BLaER1 (cell line): ENCODE measurements at regions not wholly inside any gene's neighbourhood (a gene's known extent, or its start where the extent isn't known, plus 50 kb on each side); places are given as distances from the start of the nearest gene placed in this dataset.
"Not testable (repeated sequence)": the region's sequence is repeated elsewhere in the genome, so short reads cannot be mapped to it uniquely, and the experiment has no call there.

ENCODE experiments used
- H3K27ac ChIP-seq: shearing (Covaris generic); formaldehyde crosslinking; 2 replicates; pipeline ENCODE4 v1.8.1; 2022
- H3K27me3 ChIP-seq: shearing (Covaris generic); formaldehyde crosslinking; 2 replicates; pipeline ENCODE4 v1.8.1; 2022
- H3K36me3 ChIP-seq: shearing (Covaris generic); formaldehyde crosslinking; 2 replicates; pipeline ENCODE4 v1.8.1; 2022
- H3K4me1 ChIP-seq: shearing (Covaris generic); formaldehyde crosslinking; 2 replicates; pipeline ENCODE4 v1.8.1; 2022
- H3K4me2 ChIP-seq: shearing (Covaris generic); formaldehyde crosslinking; 2 replicates; pipeline ENCODE4 v1.8.1; 2022
- H3K4me3 ChIP-seq: shearing (Covaris generic); formaldehyde crosslinking; 2 replicates; pipeline ENCODE4 v1.8.1; 2022
- H3K9ac ChIP-seq: shearing (Covaris generic); formaldehyde crosslinking; 2 replicates; pipeline ENCODE4 v1.8.1; 2022
- H3K9me3 ChIP-seq: shearing (Covaris generic); formaldehyde crosslinking; 2 replicates; pipeline ENCODE4 v1.8.1; 2022
- H4K20me1 ChIP-seq: shearing (Covaris generic); formaldehyde crosslinking; 2 replicates; pipeline ENCODE4 v1.8.1; 2022
- Cebpa-rat ChIP-seq: shearing (Covaris generic); IDR thresholded peaks from 2 replicates; pipeline ENCODE4 v1.8.1; 2022

DNA sequence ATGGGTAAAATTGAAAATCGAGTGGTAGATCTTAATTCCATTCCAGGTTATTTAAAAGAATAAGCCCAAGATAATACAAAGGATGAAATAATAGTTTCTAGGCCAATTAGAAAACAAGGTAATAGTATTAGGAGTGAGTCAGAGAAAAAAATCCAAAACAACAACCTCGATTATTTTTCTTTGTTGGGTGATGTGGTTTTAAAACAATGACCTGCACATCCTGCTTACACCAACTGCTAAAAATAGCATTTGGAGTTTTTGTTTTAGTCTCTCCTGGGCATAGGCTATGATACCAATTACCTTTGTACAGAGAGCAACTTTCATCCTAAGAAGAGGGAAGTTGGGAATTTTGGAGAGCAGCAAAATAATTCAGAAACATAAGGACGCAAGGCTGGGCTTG, 101.7 kb upstream of the MYO10 start:
- no peak overlapping the region for H3K27ac ChIP-seq
- H3K4me1 ChIP-seq: no peaks in the 10 kb centered on the region
- 0 out of 2 replicates have a peak, but pooled peaks cover under 1% of the 10 kb centered on the region for H3K9me3 ChIP-seq
- no peaks in the 10 kb centered on the region for H3K36me3 ChIP-seq
- no peak for TF ChIP-seq Cebpa-rat
- H3K4me2 ChIP-seq: no peak overlapping the region
- H3K9ac ChIP-seq: no peak overlapping the region
- no peaks in the 10 kb centered on the region for H4K20me1 ChIP-seq
- H3K27me3 ChIP-seq: no peaks in the 10 kb centered on the region
- no peak overlapping the region for H3K4me3 ChIP-seq

DNA sequence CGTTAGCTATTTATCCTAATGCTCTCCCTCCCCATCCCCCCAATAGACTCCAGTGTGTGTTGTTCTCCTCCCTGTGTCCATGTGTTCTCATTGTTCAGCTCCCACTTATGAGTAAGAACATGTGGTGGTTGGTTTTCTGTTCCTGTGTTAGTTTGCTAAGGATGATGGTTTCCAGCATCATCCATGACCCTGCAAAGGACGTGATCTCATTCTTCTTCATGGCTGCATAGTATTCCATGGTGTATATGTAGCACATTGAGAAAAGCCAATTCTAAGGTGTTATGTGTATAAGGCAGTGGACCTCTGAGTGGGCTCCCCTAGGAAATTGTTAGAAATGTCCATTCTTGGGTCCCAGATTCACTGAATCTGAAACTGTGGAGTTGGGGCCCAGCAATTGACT, 103.1 kb upstream of the MYO10 start:
- H3K9me3 ChIP-seq: no peaks in the 10 kb centered on the region
- no peak overlapping the region for H3K4me2 ChIP-seq
- no peaks in the 10 kb centered on the region for H3K36me3 ChIP-seq
- H3K9ac ChIP-seq: no peak overlapping the region
- H3K27me3 ChIP-seq: no peaks in the 10 kb centered on the region
- H3K27ac ChIP-seq: no peak overlapping the region
- no peaks in the 10 kb centered on the region for H4K20me1 ChIP-seq
- no peaks in the 10 kb centered on the region for H3K4me1 ChIP-seq
- no peak overlapping the region for H3K4me3 ChIP-seq
- no peak for TF ChIP-seq Cebpa-rat

DNA sequence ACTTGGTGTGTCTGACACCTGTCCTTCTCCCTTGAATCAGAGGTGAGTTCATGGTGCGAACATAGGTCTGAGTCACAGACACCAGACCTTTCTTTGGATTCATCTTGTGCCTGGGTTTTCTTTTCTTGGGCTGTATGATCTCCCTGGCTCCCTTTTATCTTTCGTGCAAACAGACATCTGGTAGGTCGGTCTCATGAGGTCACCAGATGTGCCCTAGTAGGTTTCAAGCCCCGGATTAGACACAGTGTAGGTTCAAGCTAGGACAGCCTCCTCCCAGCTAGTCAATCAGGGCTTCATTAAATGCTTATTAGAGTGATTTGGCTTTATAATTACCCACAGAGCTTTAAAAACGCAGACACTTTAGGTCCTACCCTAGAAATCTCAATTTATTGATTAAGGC, 106.0 kb upstream of the MYO10 start:
- Histone ChIP-seq H3K4me3 (no peak overlapping the region), H3K4me1 (no peaks in the 10 kb centered on the region), H3K9ac (no peak overlapping the region), H3K27ac (no peak overlapping the region), H3K4me2 (no peak overlapping the region), H3K36me3 (no peaks in the 10 kb centered on the region), H3K27me3 (no peaks in the 10 kb centered on the region), H3K9me3 (no peaks in the 10 kb centered on the region), H4K20me1 (no peaks in the 10 kb centered on the region)
- no peak for TF ChIP-seq Cebpa-rat

DNA sequence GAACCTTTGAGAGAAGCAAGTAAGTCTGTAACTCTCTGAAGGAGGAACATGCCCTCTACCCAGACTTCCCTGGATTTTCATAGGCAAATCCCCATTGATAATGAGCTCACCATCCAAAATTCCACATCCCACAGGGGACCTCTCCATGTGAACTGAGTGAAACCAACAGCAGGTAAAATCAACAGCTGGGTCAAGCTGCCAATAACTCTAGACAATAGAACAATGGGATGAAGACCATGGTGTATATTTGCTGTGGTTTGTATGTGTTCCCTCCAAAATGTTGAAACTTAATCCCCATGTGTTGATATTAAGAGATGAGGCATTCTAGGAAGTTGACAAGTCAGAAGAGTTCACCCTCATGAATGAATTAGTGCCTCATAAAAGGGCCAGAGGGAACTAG, 110.2 kb upstream of the MYO10 start:
- TF ChIP-seq Cebpa-rat: no peak
- H3K27me3 ChIP-seq: no peaks in the 10 kb centered on the region

DNA sequence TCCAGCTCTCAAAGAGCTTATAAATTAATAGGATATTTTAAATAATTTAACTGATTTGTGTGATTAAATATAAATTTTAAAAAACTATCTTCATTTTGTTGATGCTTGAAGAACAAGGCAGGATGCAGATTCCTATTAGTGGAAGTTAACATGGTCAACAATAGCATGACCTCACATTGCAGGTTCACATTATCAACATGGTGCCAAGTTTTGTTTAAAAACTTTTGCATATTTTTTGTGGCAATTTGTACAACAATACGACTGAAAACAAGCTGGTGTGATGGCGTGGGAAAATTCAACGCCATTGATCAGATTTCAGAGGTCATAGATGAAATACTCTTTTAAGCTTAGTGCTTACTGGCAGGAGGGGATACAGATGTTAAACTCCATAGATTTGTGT, 114.1 kb upstream of the MYO10 start:
- Histone ChIP-seq H3K9ac (no peak overlapping the region), H3K4me1 (no peaks in the 10 kb centered on the region), H3K4me3 (no peak overlapping the region), H3K36me3 (no peaks in the 10 kb centered on the region), H3K27ac (no peak overlapping the region), H3K9me3 (no peaks in the 10 kb centered on the region), H3K27me3 (no peaks in the 10 kb centered on the region), H3K4me2 (no peak overlapping the region), H4K20me1 (no peaks in the 10 kb centered on the region)
- no peak for TF ChIP-seq Cebpa-rat

More for the DNA sequence above, 110.2 kb upstream of the MYO10 start:
- Histone ChIP-seq H3K4me2 (no peak overlapping the region), H3K4me3 (no peak overlapping the region), H3K27ac (no peak overlapping the region), H3K4me1 (no peaks in the 10 kb centered on the region), H3K36me3 (no peaks in the 10 kb centered on the region), H3K9me3 (no peaks in the 10 kb centered on the region), H3K9ac (no peak overlapping the region), H4K20me1 (no peaks in the 10 kb centered on the region)

DNA sequence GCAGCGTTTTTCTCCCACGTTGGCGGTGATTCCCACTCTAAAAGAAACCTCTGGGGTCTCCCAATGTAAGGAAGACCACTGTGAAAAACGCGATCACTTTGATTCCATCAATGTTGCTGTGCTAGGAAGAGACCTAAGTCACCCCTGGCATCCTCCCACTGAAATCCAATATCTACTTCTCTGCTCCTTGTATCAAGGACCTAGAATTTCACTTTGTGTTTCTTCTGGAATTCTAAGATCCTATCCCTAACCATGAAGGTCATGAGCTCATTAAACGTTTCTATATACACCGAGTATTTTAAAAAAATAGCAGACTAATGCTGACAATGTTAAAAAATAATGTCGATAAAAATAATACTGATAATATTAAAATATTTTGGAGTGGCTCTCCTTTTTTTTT, 118.8 kb upstream of the MYO10 start:
- no peaks in the 10 kb centered on the region for H3K4me1 ChIP-seq

DNA sequence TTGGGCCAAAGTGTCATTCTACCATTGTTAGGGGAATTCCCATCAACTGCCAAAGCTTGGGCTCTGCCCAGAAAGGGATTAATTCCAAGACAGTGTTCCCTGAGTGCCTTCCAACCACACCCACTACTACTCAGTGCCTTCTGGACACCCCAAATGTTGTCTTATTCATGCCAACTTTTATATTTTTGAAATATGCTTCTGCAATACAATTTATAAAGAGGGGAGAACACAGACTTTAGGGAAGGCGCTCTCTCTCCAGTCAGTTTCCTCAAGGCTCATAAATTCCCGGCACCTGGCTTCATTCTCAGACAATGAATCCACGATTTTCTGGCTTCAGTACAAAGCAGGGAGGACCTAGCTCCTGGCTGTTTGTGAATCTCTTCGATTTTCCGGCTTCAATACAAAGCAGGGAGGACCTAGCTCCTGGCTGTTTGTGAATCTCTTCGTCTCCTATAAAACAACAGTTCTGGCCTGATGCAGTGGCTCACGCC, 120.1 kb upstream of the MYO10 start:
- H3K4me1 ChIP-seq: no peaks in the 10 kb centered on the region
- H3K9me3 ChIP-seq: no peaks in the 10 kb centered on the region
- no peak overlapping the region for H3K9ac ChIP-seq
- H3K4me3 ChIP-seq: no peak overlapping the region
- H3K27ac ChIP-seq: no peak overlapping the region
- H3K27me3 ChIP-seq: no peaks in the 10 kb centered on the region
- H3K4me2 ChIP-seq: no peak overlapping the region
- no peaks in the 10 kb centered on the region for H3K36me3 ChIP-seq
- no peaks in the 10 kb centered on the region for H4K20me1 ChIP-seq
- no peak for TF ChIP-seq Cebpa-rat

More for the DNA sequence above, 118.8 kb upstream of the MYO10 start:
- Histone ChIP-seq H3K9ac (no peak overlapping the region), H4K20me1 (no peaks in the 10 kb centered on the region), H3K27me3 (no peaks in the 10 kb centered on the region), H3K4me2 (no peak overlapping the region), H3K9me3 (no peaks in the 10 kb centered on the region), H3K36me3 (no peaks in the 10 kb centered on the region), H3K27ac (no peak overlapping the region), H3K4me3 (no peak overlapping the region)
- no peak for TF ChIP-seq Cebpa-rat

DNA sequence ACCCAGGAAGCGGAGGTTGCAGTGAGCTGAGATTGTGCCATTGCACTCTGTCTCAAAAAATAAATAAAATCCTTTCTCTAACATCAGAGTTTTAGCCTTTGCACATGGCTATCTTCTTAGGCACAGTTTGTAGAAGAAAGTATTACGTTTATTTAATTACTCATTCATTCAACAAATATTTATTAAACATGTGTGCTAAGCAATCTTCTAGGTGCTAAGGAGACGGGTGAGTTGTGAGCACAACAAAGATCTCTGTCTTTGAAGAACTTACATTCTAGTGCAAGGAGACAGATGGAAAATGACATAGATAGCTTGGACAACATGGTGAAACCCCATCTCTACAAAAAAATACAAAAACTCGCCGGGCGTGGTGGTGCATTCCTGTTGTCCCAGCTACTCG, 122.3 kb upstream of the MYO10 start:
- Histone ChIP-seq H3K9me3 (peaks cover 14% of the 10 kb centered on the region), H3K36me3 (no peaks in the 10 kb centered on the region), H4K20me1 (no peaks in the 10 kb centered on the region), H3K4me1 (no peaks in the 10 kb centered on the region), H3K27ac (no peak overlapping the region), H3K27me3 (no peaks in the 10 kb centered on the region), H3K4me2 (no peak overlapping the region), H3K4me3 (no peak overlapping the region), H3K9ac (no peak overlapping the region)
- TF ChIP-seq Cebpa-rat: no peak

DNA sequence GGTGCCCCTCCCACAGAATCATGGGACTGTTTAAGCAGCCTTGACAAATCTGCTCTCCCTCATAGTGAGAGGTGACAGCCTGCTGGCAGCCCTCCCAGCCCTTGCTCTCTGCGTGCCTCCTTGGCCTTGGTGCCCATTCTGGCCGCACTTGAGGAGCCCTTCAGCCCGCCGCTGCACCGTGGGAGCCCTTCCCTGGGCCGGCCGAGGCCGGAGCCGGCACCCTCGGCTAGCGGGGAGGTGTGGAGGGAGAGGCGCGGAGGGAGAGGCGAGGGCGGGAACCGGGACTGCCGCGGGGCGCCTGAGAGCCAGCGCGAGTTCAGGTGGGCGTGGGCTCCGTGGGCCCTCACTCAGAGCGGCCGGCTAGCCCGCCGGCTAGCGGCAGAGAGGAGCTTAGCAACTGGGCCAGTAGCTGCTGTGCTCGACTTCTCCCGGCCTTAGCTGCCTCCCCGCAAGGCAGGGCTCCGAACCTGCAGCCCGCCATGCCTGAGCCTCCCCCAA, 125.9 kb upstream of the MYO10 start:
- no peak overlapping the region for H3K27ac ChIP-seq
- no peak for TF ChIP-seq Cebpa-rat
- H3K27me3 ChIP-seq: no peaks in the 10 kb centered on the region
- H4K20me1 ChIP-seq: no peaks in the 10 kb centered on the region
- H3K9ac ChIP-seq: no peak overlapping the region
- no peaks in the 10 kb centered on the region for H3K36me3 ChIP-seq
- no peak overlapping the region for H3K4me2 ChIP-seq
- no peaks in the 10 kb centered on the region for H3K4me1 ChIP-seq
- no peak overlapping the region for H3K4me3 ChIP-seq
- H3K9me3 ChIP-seq: peaks cover 14% of the 10 kb centered on the region

DNA sequence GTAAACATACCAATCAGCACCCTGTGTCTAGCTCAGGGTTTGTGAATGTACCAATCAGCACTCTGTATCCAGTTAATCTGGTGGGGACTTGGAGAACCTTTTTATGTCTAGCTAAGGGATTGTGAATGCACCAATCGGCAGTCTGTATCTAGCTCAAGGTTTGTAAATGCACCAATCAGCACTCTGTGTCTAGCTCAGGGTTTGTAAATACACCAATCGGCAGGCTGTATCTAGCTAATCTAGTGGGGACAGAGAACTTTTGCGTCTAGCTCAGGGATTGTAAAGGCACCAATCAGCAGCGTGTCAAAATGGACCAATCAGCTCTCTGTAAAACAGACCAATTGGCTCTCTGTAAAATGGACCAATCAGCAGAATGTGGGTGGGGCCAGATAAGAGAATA, 126.7 kb upstream of the MYO10 start:
- H3K27ac ChIP-seq, H3K36me3 ChIP-seq: not testable (repeated sequence)

DNA sequence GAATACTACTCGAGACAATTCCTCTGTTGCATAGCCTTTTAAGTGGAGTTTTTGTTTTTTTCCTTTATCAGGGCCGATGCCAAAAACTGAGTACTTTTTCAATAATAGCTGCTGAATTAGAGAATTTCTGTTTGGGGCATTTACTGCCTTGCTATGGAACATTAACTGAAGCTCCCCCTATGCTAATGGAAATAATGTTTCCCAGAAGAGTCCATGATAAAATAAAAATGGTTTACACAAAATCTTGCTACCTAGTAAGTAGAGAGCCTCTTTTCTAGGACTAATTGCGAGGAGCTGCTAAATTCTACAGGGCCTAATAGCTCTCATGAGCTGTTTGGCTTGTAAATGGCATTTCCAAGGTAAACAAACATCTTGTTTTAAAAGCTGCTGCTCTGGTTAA, 128.2 kb upstream of the MYO10 start:
- Histone ChIP-seq H4K20me1 (no peaks in the 10 kb centered on the region), H3K4me3 (no peak overlapping the region), H3K27ac (no peak overlapping the region), H3K4me2 (no peak overlapping the region), H3K27me3 (no peaks in the 10 kb centered on the region), H3K4me1 (no peaks in the 10 kb centered on the region), H3K9me3 (peaks cover 14% of the 10 kb centered on the region), H3K36me3 (no peaks in the 10 kb centered on the region), H3K9ac (no peak overlapping the region)
- TF ChIP-seq Cebpa-rat: no peak

More for the DNA sequence above, 126.7 kb upstream of the MYO10 start:
- not testable (repeated sequence) for H3K27me3 ChIP-seq, H3K4me2 ChIP-seq, H3K9ac ChIP-seq, H3K4me3 ChIP-seq, H4K20me1 ChIP-seq, H3K4me1 ChIP-seq
- peaks cover 14% of the 10 kb centered on the region for H3K9me3 ChIP-seq
